Suppressor macrophage (primary cell): ENCODE measurements at regions not wholly inside any gene's neighbourhood (a gene's known extent, or its start where the extent isn't known, plus 50 kb on each side); places are given as distances from the start of the nearest gene placed in this dataset.
"Not testable (repeated sequence)": the region's sequence is repeated elsewhere in the genome, so short reads cannot be mapped to it uniquely, and the experiment has no call there.

Source experiments
- DNase-seq, 4 experiments: peaks; one replicate each; pipeline ENCODE4 v3.0.0-alpha.2; 2020 to 2022

DNA sequence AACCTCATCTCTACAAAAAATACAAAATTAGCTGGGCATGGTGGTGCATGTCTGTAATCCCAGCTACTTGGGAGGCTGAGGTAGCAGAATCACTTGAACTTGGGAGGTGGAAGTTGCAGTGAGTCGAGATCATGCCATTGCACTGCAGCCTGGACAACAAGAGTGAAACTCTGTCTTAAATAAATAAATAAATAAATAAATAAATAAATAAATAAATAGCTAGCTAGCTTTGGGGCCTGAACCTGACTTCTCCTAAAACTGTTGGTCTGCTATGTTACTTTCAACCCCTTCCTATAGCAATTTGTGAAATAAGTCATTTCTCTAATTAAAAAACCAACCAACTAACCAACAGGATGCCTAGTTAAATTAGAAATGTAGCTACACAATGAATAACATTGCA, 101.0 kb upstream of the KCNG1 start:
- DNase-seq = not testable (repeated sequence)

DNA sequence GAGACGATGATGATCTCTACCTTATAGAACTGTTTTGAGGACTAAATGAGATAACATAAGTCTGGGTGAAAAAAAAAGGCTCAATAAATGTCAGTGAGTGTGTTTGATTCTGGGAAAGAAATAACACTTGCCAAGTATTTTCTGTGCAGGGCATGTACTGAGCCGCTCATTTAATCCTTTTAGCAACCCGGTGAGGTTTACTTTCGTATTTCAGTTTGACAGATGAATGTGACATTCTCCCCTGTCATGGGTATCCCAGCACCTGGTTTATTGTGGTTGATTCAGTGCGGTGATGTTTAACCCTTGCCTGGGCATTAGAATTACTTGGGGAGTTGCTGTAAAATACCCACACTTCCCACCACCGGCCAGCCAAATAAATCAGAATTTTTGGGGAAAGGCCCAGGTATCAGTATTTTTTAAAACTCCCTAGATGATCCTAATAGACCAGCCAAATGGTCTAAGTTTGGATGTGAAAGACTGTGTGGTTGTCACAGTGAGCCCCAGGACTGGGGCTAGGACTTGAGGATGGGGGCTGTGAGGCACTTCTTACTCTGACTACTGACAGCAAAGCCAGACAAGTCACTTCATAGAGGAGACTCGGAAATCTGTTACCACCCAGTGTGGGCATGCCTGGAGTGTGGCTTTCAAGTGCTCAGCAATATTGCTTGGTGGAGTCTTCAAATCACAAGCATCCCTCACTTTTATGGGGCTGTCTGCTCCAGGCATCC, 100.2 kb upstream of the KCNG1 start:
- DNase-seq = no peak

DNA sequence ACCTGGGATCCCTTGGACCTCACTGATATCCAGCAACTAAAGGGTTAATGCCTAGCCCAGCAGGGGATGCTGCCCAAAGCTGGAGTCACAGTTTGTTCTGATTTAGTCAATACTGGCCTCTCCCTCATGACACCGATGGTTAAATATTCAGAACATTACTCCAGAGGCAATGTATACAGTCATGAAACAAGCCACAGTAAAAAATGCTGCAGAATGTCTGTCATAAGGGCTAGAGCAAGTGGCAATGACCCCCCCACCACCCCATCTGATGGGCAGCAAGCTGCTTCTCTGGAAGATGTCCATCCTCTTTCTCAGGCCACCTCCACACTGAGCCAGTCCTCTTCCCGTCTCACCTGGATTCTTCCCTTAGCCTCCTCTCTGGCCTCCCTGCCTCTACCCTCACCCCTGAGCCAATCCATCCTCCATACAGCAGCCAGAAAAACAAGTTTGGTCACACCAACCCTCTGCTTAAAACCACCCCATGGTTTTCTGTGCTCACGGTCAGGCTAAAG, 99.0 kb upstream of the KCNG1 start:
- no peak for DNase-seq

- DNase-seq = no peak
Observed at GRCh38 chr20:51121272-51121671, 98.4 kb upstream of the KCNG1 start.

- DNase-seq = no peak
Observed at GRCh38 chr20:51120868-51121267, 98.0 kb upstream of the KCNG1 start.

- DNase-seq = no peak
Observed at GRCh38 chr20:51120438-51120837, 97.5 kb upstream of the KCNG1 start.

- DNase-seq = no peak
Observed at GRCh38 chr20:51119914-51120313, 97.0 kb upstream of the KCNG1 start.

GRCh38 chr20:51118985-51119527, 96.1 kb upstream of the KCNG1 start:
- no peak for DNase-seq

DNA sequence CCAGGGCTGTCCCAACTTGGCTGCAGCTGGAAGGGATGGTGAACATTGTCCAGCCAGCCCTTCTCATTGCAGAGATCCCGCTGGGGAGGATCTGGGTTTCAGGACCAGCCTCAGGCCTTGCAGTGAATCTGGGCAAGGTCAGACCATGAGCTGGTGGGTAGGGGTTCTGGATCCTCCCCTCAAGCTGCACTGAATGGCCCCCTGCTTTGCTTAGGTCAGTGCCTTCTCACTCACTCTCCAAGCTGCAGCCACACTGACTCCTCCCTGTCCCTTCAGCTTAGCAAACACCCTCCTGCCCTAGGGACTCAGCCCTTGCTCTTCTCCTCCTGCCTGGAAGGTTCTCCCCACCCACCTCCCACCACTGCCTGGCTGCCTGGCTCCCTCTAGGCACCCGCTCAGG, 95.3 kb upstream of the KCNG1 start:
- DNase-seq = no peak

- no peak for DNase-seq
Observed at GRCh38 chr20:51116765-51117686, 94.1 kb upstream of the KCNG1 start.

DNA sequence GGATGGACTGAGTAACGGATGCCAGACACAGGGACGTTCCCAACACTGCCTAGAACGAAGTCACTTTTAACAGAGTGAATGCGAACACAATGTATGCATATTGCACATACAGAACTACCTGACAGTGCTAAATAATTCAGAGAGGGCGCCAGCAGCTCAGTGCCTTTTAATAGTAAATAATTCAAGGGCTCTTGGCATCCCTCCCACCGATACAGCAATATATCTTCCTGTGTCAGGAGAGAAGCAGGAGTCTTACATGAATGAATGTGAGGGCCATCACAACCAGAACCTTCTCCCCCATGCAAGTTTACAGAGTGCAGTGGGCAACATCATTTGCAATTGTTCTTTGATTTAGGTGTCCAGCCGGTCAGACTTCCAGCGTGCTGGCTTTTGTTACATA, 88.4 kb upstream of the KCNG1 start:
- no peak for DNase-seq

GRCh38 chr20:51108638-51109363, 85.9 kb upstream of the KCNG1 start:
- DNase-seq = no peak

DNA sequence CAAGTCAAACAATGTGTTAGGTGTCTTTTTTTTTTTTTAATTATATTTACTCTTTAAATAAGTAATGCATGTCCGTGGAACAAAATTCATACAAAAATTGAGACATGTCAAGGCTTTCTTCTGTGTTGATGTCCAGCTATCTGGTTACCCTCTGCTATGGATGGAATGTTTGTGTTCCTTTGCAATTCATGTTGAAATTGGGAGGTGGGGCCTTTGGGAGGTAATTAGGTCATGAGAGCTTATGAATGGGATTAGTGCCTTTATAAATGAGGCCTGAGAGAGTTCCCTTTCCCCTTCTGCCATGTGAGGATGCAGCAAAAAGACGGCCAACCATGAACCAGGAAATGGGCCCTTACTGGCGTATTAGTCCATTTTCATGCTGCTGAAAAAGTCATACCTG, 83.1 kb upstream of the KCNG1 start:
- no peak for DNase-seq

- no peak for DNase-seq
Observed at GRCh38 chr20:51104960-51105920, 82.3 kb upstream of the KCNG1 start.

- DNase-seq = no peak
Observed at GRCh38 chr20:51100617-51101016, 77.7 kb upstream of the KCNG1 start.

GRCh38 chr20:51098284-51098810, 75.4 kb upstream of the KCNG1 start:
- DNase-seq = no peak

DNA sequence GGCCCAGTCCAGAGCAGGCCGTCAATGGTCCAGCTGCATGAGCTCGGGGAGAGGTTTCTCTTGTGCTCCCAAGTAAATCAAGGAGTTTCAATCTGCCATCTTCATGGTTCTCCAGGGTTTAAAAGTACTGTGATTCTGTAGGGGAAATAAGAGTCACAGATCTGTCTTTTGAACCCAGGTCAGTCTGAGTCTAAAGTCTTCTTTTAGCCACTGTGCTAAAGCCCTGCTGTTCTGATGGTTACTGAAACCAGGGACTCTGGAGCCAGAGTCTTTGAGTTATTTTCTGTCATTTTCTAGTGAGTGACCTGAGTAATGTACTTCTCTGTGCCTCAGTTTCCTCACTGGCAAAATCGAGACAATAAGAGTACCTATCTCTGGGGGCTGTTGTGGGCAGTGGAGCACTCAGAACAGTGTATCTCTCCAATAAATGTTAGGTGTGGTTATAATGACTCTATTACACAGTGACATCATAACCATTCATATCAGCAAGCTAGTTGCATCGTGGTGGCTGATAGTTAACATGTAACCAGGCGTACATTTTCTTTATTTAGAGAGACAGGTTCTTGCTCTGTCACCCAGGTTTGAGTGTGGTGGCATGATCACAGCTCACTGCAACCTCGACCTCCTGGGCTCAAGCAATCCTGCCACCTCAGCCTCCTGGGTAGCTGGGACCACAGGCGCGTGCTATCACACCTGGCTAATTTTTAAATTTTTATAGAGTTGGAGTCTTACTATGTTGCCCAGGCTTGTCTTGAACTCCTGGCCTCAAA, 74.6 kb upstream of the KCNG1 start:
- DNase-seq = no peak

GRCh38 chr20:51096582-51097267, 73.8 kb upstream of the KCNG1 start:
- no peak for DNase-seq

GRCh38 chr20:51095633-51096521, 73.0 kb upstream of the KCNG1 start:
- DNase-seq = no peak
